ENCODE measurements at regions not wholly inside any gene's neighbourhood (a gene's known extent, or its start where the extent isn't known, plus 50 kb on each side); places are given as distances from the start of the nearest gene placed in this dataset.

DNA sequence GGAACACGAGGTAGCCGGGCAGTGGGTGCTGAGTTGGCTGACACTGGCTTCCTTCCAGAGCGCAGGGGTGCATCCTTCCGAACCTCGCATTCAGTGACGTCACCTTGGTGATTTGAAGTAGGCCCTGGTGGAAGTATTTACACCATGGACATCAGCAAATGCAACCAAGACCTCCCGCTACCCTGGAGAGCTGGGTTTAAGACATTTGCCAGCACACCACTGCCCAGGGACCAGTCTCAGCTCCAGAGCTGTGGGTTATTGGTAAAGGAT is 106.4 kb upstream of the GPR26 start:
- no peaks in the 10 kb centered on the region for H3K4me1 ChIP-seq (ENCODE audit: control insufficient read depth, extremely low read depth, insufficient read depth, low read length)
- H3K4me3 ChIP-seq (ENCODE audit: control insufficient read depth in 2 of 3, extremely low read depth in 1 of 3, insufficient read depth in 2 of 3, low read depth in 1 of 3, low read length in 3 of 3): no peak overlapping the region
- H3K4me2 ChIP-seq (ENCODE audit: control insufficient read depth, extremely low read depth, insufficient read depth, low read depth, low read length): no peak overlapping the region
- no peak overlapping the region for H3K9ac ChIP-seq (ENCODE audit: control insufficient read depth, extremely low read depth, insufficient read depth, low read length)
- H3K36me3 ChIP-seq (ENCODE audit: control insufficient read depth in 2 of 2, extremely low read depth in 1 of 2, insufficient read depth in 2 of 2, low read length in 2 of 2): no peaks in the 10 kb centered on the region
- FAIRE-seq (no peak), DNase-seq (ENCODE audit: low read depth, low spot score) (no peak)
- no peaks in the 10 kb centered on the region for H3K9me3 ChIP-seq (ENCODE audit: control insufficient read depth, low read depth, low read length)
- no peaks in the 10 kb centered on the region for H3K9me1 ChIP-seq (ENCODE audit: control insufficient read depth, extremely low read depth, insufficient read depth, low read length)
- no peak for TF ChIP-seq EZH2 (IDR thresholded peaks at IDR 0.05; ENCODE audit: low read length)
- TF ChIP-seq, protein P1, sequence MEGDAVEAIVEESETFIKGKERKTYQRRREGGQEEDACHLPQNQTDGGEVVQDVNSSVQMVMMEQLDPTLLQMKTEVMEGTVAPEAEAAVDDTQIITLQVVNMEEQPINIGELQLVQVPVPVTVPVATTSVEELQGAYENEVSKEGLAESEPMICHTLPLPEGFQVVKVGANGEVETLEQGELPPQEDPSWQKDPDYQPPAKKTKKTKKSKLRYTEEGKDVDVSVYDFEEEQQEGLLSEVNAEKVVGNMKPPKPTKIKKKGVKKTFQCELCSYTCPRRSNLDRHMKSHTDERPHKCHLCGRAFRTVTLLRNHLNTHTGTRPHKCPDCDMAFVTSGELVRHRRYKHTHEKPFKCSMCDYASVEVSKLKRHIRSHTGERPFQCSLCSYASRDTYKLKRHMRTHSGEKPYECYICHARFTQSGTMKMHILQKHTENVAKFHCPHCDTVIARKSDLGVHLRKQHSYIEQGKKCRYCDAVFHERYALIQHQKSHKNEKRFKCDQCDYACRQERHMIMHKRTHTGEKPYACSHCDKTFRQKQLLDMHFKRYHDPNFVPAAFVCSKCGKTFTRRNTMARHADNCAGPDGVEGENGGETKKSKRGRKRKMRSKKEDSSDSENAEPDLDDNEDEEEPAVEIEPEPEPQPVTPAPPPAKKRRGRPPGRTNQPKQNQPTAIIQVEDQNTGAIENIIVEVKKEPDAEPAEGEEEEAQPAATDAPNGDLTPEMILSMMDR (optimal IDR thresholded peaks at IDR 0.05 in 1 of 3, IDR thresholded peaks at IDR 0.05 in 1 of 3, conservative IDR thresholded peaks at IDR 0.05 in 1 of 3; ENCODE audit: extremely low read depth in 1 of 3, insufficient read depth in 2 of 3, low read length in 3 of 3): no peak
- no peak overlapping the region for H2AFZ ChIP-seq (ENCODE audit: control insufficient read depth, low read length)
- H3K79me2 ChIP-seq (ENCODE audit: control insufficient read depth, insufficient read depth, low read length): no peaks in the 10 kb centered on the region
- dilution Hi-C loops (cut with MboI; ENCODE audit: extremely low pct_ligation_motif_present, low sequenced_read_pairs): no loop called here
- no peaks in the 10 kb centered on the region for H3K27me3 ChIP-seq (ENCODE audit: control insufficient read depth, extremely low read depth, insufficient read depth, low read length)
- H4K20me1 ChIP-seq (ENCODE audit: control insufficient read depth, extremely low read depth, insufficient read depth, low read length): no peaks in the 10 kb centered on the region
- H3K27ac ChIP-seq (ENCODE audit: control insufficient read depth, insufficient read depth, low read length): no peak overlapping the region

DNA sequence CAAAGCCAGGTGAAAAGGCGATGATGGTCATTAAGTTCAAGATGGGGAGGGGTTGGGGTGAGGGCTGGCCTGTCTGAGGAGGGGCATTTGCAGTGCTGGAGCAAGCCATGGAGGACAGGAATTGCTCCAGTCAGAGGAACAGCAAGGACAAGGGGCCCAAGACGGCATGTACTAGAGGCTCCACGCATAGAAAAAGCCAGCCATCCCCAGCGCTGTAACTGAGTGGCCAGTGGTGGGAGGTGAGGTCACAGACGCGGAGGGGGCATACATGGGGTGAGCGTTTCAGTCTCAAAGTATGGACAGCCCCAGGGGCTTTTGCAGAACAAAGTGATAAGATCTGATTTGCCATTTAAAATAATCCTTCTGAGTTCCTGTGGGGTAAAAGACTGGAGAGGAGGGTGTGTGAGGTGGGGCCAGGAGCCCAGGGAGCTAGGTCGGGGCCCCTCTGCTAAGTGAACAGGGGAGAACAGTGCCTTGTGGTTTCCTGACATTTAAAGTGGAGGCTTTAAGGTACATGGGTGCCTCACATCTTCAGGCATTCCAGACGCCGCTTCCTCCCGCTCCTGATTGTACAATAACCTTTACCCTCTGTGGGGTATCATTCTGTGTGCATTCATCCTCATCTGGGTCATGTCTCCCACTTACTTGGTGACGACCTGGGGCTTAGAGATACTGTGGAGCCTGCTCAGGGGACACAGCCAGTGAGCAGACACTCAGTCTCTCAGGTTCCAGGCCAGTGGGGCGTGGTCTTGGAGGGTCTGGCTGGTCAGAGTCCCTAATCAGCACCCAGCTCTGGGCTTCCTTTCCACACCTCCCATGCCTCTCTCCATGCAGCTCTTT is 105.6 kb upstream of the GPR26 start:
- FAIRE-seq: no peak
- dilution Hi-C loops (cut with MboI; ENCODE audit: extremely low pct_ligation_motif_present, low sequenced_read_pairs): no loop called here
- no peak for TF ChIP-seq EZH2 (IDR thresholded peaks at IDR 0.05; ENCODE audit: low read length)
- TF ChIP-seq, protein P1 (optimal IDR thresholded peaks at IDR 0.05 in 1 of 3, IDR thresholded peaks at IDR 0.05 in 1 of 3, conservative IDR thresholded peaks at IDR 0.05 in 1 of 3; ENCODE audit: extremely low read depth in 1 of 3, insufficient read depth in 2 of 3, low read length in 3 of 3): no peak

More for the DNA sequence above, 105.6 kb upstream of the GPR26 start:
- no peaks in the 10 kb centered on the region for H3K9me1 ChIP-seq (ENCODE audit: control insufficient read depth, extremely low read depth, insufficient read depth, low read length)
- H4K20me1 ChIP-seq (ENCODE audit: control insufficient read depth, extremely low read depth, insufficient read depth, low read length): no peaks in the 10 kb centered on the region
- H3K4me1 ChIP-seq (ENCODE audit: control insufficient read depth, extremely low read depth, insufficient read depth, low read length): no peaks in the 10 kb centered on the region
- H3K27me3 ChIP-seq (ENCODE audit: control insufficient read depth, extremely low read depth, insufficient read depth, low read length): no peaks in the 10 kb centered on the region
- H3K4me3 ChIP-seq (ENCODE audit: control insufficient read depth in 2 of 3, extremely low read depth in 1 of 3, insufficient read depth in 2 of 3, low read depth in 1 of 3, low read length in 3 of 3): no peak overlapping the region
- no peaks in the 10 kb centered on the region for H3K9me3 ChIP-seq (ENCODE audit: control insufficient read depth, low read depth, low read length)
- no peak for DNase-seq (ENCODE audit: low read depth, low spot score)
- no peak overlapping the region for H3K4me2 ChIP-seq (ENCODE audit: control insufficient read depth, extremely low read depth, insufficient read depth, low read depth, low read length)
- no peak overlapping the region for H3K9ac ChIP-seq (ENCODE audit: control insufficient read depth, extremely low read depth, insufficient read depth, low read length)
- H3K27ac ChIP-seq (ENCODE audit: control insufficient read depth, insufficient read depth, low read length): no peak overlapping the region
- H3K79me2 ChIP-seq (ENCODE audit: control insufficient read depth, insufficient read depth, low read length): no peaks in the 10 kb centered on the region
- H2AFZ ChIP-seq (ENCODE audit: control insufficient read depth, low read length): no peak overlapping the region
- H3K36me3 ChIP-seq (ENCODE audit: control insufficient read depth in 2 of 2, extremely low read depth in 1 of 2, insufficient read depth in 2 of 2, low read length in 2 of 2): no peaks in the 10 kb centered on the region
